Endothelial cell of umbilical vein (primary cell): ENCODE measurements at regions not wholly inside any gene's neighbourhood (a gene's known extent, or its start where the extent isn't known, plus 50 kb on each side); places are given as distances from the start of the nearest gene placed in this dataset.

ENCODE experiments used
- BruUV-seq: library from RNA; stranded (reverse); fragments of 400-500 nt; replicated peaks from 2 replicates; lab custom pipeline; 2021; lab: Mats Ljungman, UMichigan
- CTCF ChIA-PET: fragments of 300-600, 350-600 bp; sonication (Branson Sonifier 250); formaldehyde crosslinking; loops from one replicate; lab custom pipeline; 2021; ENCODE audit warnings: antibody characterized with exemption, inconsistent platforms; lab: Charles Lee
- POLR2A ChIA-PET: fragments of 300-600, 350-600 bp; sonication (Branson Sonifier 250); formaldehyde crosslinking; loops from one replicate; lab custom pipeline; 2021; ENCODE audit warnings: antibody characterized with exemption, inconsistent platforms; lab: Charles Lee
- DNase-seq: peaks from one replicate; pipeline ENCODE4 v3.0.0-alpha.2; 2011; ENCODE audit warnings: low read depth, low spot score
- FAIRE-seq: peaks from 2 replicates; lab custom pipeline; 2011; peaks lifted over from hg19 to GRCh38; lab: Jason Lieb, UNC
- H2AFZ ChIP-seq: 2 replicates; pipeline ENCODE4 v1.6.0; 2012; ENCODE audit warnings: low read depth, low read length, control low read depth, inconsistent platforms
- H3K27ac ChIP-seq: 2 replicates; pipeline ENCODE4 v1.5.1; 2011; ENCODE audit warnings: low read depth, mild to moderate bottlenecking, control low read depth, low read length, moderate library complexity; ENCODE audit not compliant: insufficient read depth
- H3K27me3 ChIP-seq, 2 experiments: 2 replicates each; pipeline versions ENCODE4 v1.6.0 to v1.6.1; 2011; ENCODE audit warnings: low read length in 2 of 2, mixed read lengths in 1 of 2; ENCODE audit not compliant: control insufficient read depth in 2 of 2, insufficient read depth in 2 of 2
- H3K36me3 ChIP-seq, 2 experiments: 2 replicates in 1 of 2; 3 replicates in 1 of 2; pipeline ENCODE4 v1.5.1; 2011; ENCODE audit warnings: low read length in 2 of 2, mild to moderate bottlenecking in 1 of 2, moderate library complexity in 1 of 2; ENCODE audit not compliant: control insufficient read depth in 2 of 2, insufficient read depth in 2 of 2; ENCODE audit errors: extremely low read depth in 1 of 2
- H3K4me1 ChIP-seq: 3 replicates; pipeline ENCODE4 v1.5.1; 2011; ENCODE audit warnings: mild to moderate bottlenecking, low read length; ENCODE audit not compliant: control insufficient read depth, insufficient read depth; ENCODE audit errors: extremely low read depth
- H3K4me2 ChIP-seq: 2 replicates; pipeline ENCODE4 v1.6.1; 2011; ENCODE audit warnings: low read length, control low read depth, mixed read lengths; ENCODE audit not compliant: insufficient read depth
- H3K4me3 ChIP-seq, 3 experiments: fragments of 200-600 bp in 1 of 3; sonication (generic), shearing (Covaris generic) in 1 of 3; replicated peaks in 1 of 3; 2 replicates each; pipeline ENCODE4 v1.5.1; 2011 to 2016; ENCODE audit warnings: control low read depth in 3 of 3, low read length in 3 of 3, mild to moderate bottlenecking in 2 of 3, inconsistent platforms in 1 of 3, low read depth in 1 of 3, moderate library complexity in 1 of 3; ENCODE audit not compliant: insufficient read depth in 1 of 3
- H3K79me2 ChIP-seq: 2 replicates; pipeline ENCODE4 v1.6.0; 2012; ENCODE audit warnings: low read length, inconsistent platforms; ENCODE audit not compliant: control insufficient read depth, insufficient read depth
- H3K9ac ChIP-seq: replicated peaks from 2 replicates; pipeline ENCODE3; 2011; ENCODE audit warnings: low read length, control low read depth; ENCODE audit not compliant: insufficient read depth; ENCODE audit errors: extremely low read depth
- H3K9me1 ChIP-seq: replicated peaks from 3 replicates; pipeline ENCODE4 v1.6.0; 2011; ENCODE audit warnings: mild to moderate bottlenecking, low read length; ENCODE audit not compliant: control insufficient read depth, insufficient read depth; ENCODE audit errors: extremely low read depth
- H3K9me3 ChIP-seq: replicated peaks from 2 replicates; pipeline ENCODE4 v1.5.1; 2012; ENCODE audit warnings: low read length, inconsistent platforms; ENCODE audit not compliant: control insufficient read depth, insufficient read depth
- H4K20me1 ChIP-seq: replicated peaks from 2 replicates; pipeline ENCODE3; 2011; ENCODE audit warnings: mild to moderate bottlenecking, low read length; ENCODE audit not compliant: control insufficient read depth, insufficient read depth; ENCODE audit errors: extremely low read depth
- EZH2 ChIP-seq: IDR thresholded peaks from 2 replicates; pipeline ENCODE4 v1.6.1; 2012; ENCODE audit warnings: borderline replicate concordance, low read depth, mild to moderate bottlenecking, moderate library complexity, low read length, inconsistent platforms; ENCODE audit not compliant: severe bottlenecking
- FOS ChIP-seq: IDR thresholded peaks from 2 replicates; pipeline ENCODE4 v1.6.1; 2011; ENCODE audit warnings: mild to moderate bottlenecking, low read length, moderate library complexity, borderline replicate concordance; ENCODE audit not compliant: insufficient read depth
- GATA2 ChIP-seq: IDR thresholded peaks from 2 replicates; pipeline ENCODE4 v1.7.0; 2011; ENCODE audit warnings: low read depth, mild to moderate bottlenecking, moderate library complexity, mixed read lengths, low read length; ENCODE audit not compliant: insufficient read length, insufficient read depth
- JUN ChIP-seq: IDR thresholded peaks from 2 replicates; pipeline ENCODE4 v1.6.1; 2011; ENCODE audit warnings: borderline replicate concordance, low read depth; ENCODE audit not compliant: insufficient read length, insufficient read depth
- MYC ChIP-seq: IDR thresholded peaks from one replicate; pipeline ENCODE4 v1.6.1; 2011; ENCODE audit warnings: mild to moderate bottlenecking, low read depth, low read length
- POLR2A ChIP-seq: IDR thresholded peaks from 2 replicates; pipeline ENCODE4 v1.6.1; 2012; ENCODE audit warnings: low read depth, mild to moderate bottlenecking, control low read depth, low read length
- POLR2AphosphoS5 ChIP-seq: IDR thresholded peaks from 2 replicates; pipeline ENCODE4 v1.6.1; 2012; ENCODE audit warnings: low read depth, mild to moderate bottlenecking, control low read depth, low read length, moderate library complexity; ENCODE audit not compliant: insufficient read depth
- dilution Hi-C: fragments of 300-500 bp; cut with MboI; formaldehyde crosslinking; loops from one replicate; pipeline ENCODE4 v1.15.0; 2019; ENCODE audit warnings: low sequenced_read_pairs; ENCODE audit not compliant: extremely low pct_ligation_motif_present
- intact Hi-C: fragments of 100-400 bp; cut with micrococcal nuclease; formaldehyde crosslinking; loops from one replicate; pipeline ENCODE4 v1.10.0; 2022
- TF ChIP-seq, protein P1 (sequence below), 2 donors: IDR thresholded peaks; 1 replicate in 1 of 2; 2 replicates in 1 of 2; pipeline ENCODE4 v1.5.1; 2011; ENCODE audit warnings: low read length in 2 of 2, mild to moderate bottlenecking in 2 of 2, moderate library complexity in 2 of 2, control low read depth in 1 of 2, inconsistent platforms in 1 of 2, low read depth in 1 of 2; ENCODE audit not compliant: insufficient read depth in 1 of 2; ENCODE audit errors: extremely low read depth in 1 of 2
- TF ChIP-seq, protein P2 (sequence below): IDR thresholded peaks from 2 replicates; pipeline ENCODE4 v1.6.1; 2011; ENCODE audit not compliant: insufficient read depth, insufficient read length

- Histone ChIP-seq H3K4me1 (no peaks in the 10 kb centered on the region), H3K9ac (no peak overlapping the region), H3K27me3 (no peaks in the 10 kb centered on the region), H2AFZ (no peak overlapping the region), H3K36me3 (no peaks in the 10 kb centered on the region), H3K4me2 (no peak overlapping the region), H3K79me2 (no peaks in the 10 kb centered on the region), H3K9me3 (no peaks in the 10 kb centered on the region), H3K9me1 (no peaks in the 10 kb centered on the region), H3K4me3 (no peak overlapping the region), H4K20me1 (no peaks in the 10 kb centered on the region), H3K27ac (no peak overlapping the region)
- FAIRE-seq (no peak), DNase-seq (no peak)
- dilution Hi-C loops: no loop called here
- intact Hi-C loops: no loop called here
- no TSS peak for BruUV-seq
- POLR2A ChIA-PET: no interaction called here
- TF ChIP-seq POLR2AphosphoS5 (no peak), GATA2 (no peak), MYC (no peak), POLR2A (no peak), EZH2 (no peak), JUN (no peak), FOS (no peak)
- TF ChIP-seq, protein P1, sequence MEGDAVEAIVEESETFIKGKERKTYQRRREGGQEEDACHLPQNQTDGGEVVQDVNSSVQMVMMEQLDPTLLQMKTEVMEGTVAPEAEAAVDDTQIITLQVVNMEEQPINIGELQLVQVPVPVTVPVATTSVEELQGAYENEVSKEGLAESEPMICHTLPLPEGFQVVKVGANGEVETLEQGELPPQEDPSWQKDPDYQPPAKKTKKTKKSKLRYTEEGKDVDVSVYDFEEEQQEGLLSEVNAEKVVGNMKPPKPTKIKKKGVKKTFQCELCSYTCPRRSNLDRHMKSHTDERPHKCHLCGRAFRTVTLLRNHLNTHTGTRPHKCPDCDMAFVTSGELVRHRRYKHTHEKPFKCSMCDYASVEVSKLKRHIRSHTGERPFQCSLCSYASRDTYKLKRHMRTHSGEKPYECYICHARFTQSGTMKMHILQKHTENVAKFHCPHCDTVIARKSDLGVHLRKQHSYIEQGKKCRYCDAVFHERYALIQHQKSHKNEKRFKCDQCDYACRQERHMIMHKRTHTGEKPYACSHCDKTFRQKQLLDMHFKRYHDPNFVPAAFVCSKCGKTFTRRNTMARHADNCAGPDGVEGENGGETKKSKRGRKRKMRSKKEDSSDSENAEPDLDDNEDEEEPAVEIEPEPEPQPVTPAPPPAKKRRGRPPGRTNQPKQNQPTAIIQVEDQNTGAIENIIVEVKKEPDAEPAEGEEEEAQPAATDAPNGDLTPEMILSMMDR (IDR thresholded peaks at IDR 0.05; ENCODE audit: extremely low read depth in 1 of 2, insufficient read depth in 1 of 2, low read depth in 1 of 2, low read length in 2 of 2): no peak
- TF ChIP-seq, protein P2, sequence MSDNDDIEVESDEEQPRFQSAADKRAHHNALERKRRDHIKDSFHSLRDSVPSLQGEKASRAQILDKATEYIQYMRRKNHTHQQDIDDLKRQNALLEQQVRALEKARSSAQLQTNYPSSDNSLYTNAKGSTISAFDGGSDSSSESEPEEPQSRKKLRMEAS: no peak
- CTCF ChIA-PET: no interaction called here
Observed at GRCh38 chr1:170225781-170226530, 80.2 kb downstream of the NTMT2 start.
